HG03139 (cell line): ENCODE measurements at regions not wholly inside any gene's neighbourhood (a gene's known extent, or its start where the extent isn't known, plus 50 kb on each side); places are given as distances from the start of the nearest gene placed in this dataset.

Source experiments
- ATAC-seq: cut with Tn5 transposase; IDR thresholded peaks from one replicate; pipeline ENCODE4 v1.9.1; 2021; ENCODE audit not compliant: unreplicated experiment

DNA sequence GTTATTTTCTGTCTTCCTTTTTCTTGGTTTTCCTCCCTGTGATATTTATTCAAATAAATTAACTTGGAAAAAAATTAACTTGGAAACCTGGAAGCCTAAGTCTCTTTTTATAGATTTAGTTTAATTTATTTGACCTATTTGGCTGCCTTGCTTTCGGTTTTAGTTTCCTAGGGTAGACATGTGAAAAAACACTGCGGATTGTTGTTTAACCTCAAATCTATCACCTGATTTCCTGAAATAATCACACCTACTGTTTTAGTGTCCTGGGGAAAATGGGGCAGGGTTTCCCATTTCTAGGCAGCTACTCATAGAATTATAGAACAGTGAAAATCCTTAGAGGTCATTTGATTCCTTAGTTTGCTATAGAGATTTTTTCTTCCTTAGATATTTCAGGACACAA is 412.4 kb downstream of the PCDH17 start:
- ATAC-seq: no peak

DNA sequence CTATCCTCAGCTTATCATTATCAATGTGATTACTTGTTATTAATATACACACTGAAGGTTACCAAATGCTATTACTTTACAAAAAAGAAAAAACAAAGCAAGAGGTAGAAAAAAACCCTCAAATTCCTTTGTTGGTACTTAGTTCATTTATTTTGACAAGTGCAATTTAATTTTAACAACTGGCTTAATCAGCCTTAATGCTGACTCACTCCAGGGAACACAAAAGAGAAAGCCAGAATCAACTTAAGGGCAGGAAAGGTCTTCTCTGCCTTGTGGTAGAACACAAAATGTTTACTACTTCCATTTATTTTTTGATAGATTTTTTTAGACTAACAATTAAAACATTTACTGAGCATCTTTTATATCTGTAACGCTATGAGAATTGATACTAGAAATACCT is 417.1 kb downstream of the PCDH17 start:
- no peak for ATAC-seq

DNA sequence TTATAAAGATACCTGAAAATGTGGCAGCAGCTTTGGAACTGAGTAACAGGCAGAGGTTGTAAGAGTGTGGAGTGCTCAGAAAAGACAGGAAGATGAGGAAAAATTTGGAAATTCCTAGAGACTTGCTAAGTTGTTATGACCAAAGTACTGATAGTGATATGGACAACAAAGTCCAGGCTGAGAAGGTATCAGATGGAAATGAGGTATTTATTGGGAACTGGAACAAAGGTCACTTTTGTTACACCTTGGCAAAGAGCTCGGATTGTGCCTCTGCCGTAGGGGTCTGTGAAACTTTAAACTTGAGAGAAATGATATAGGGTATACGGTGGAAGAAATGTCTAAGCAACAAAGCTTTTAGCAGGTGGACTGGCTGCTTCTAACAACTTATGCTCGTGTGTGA is 419.9 kb downstream of the PCDH17 start:
- ATAC-seq: no peak

DNA sequence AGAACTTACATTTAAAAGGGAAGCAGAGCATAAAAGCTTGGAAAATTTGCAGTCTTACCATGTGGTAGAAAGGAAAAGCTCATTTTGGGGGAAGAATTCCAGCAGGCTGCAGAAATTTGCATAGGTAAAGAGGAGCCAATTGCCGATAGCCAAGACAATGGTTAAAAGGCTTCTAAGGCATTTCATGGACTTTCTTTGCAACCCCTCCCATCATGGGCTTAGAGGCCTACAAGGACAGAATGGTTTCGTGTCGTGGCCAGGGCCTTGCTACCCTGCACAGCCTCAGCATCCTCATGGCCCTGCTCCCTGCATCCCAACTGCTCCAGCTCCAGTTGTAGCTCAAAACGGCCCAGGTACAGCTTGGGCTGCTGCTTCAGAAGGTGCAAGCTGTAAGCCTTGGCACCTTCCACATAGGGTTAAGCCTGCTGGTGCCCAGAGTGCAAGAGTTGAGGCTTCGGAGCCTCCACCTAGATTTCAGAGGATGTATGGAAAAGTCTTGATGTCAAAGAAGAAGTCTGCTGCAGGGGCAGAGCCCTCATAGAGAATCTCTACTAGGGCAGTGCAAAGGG is 420.3 kb downstream of the PCDH17 start:
- ATAC-seq: no peak

DNA sequence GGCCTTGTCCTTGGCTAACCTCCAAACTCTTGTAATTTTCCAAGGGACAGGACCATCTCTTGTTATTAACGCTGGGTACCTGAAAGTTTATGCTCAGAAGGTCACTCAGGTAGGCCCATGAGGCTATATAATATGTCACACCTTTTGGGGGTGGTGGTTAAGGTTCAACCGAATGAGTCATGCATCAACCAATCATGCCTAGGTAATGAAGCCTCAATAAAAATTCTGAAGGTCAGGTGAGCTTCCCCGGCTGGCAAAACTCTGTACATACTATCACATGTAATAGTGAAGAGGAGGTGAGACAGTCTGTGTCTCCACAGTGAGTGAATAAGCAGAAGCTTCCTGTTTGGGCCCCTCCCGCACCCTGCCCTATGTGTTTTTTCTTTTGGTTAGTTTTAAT is 424.9 kb downstream of the PCDH17 start:
- no peak for ATAC-seq

DNA sequence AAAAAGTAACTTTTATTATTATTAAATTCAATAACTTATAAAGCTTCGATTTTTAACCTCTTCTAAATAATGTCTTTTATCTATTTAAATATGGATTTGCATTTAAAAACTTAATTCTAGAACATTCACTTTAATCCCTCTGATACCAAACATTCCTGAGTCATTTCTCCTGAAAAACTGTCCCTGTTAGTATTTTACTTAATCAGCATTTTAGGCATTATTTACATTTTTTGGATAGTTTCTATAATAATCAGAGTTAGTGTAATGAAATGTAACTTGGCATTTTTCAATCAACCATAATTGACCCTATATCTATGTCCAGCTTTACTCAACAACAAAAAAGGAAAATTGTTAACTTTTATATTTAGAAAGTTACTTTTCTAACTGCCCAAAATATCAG is 428.1 kb downstream of the PCDH17 start:
- no peak for ATAC-seq

DNA sequence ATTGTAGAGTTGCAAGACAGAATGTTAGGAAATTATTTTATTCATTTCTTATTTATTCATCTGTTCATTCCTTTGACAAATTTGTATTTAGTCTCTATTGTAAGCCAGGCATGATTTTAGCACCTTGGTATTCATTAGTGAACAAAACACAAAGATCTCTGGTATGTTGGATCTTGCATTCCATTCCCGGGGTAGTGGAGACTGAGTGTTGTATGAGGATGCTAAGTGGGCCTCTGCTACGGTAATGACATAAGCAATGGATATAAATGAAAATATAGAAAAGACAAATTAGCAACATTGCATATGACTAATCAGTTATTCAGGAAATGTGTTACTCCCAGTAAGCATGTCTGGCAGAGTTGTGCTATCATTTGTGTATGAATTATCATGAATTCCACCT is 449.3 kb downstream of the PCDH17 start:
- ATAC-seq: no peak

DNA sequence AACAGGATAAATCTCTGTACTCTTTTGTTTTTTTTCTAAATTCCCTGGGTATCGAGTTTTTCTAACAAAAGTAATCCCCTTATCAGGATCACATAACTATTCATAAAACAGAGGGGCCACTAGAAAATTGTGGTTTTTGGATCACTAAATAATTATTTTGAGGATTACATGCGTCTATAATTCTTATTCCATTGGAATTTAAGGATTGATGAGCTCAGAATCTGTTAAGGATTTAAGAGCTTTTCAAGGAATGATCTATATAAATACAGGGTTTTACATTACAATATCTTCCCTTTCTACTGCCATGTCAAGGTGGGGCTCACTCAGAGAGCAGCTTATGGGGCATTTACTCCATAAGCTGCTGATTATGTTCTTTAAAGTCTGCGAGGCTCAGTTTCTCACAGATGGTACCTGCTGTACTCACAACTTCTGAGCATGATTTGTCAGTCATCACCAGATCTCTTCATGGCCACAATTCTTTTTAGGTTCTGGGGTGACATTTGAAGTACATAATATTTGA is 449.8 kb downstream of the PCDH17 start:
- no peak for ATAC-seq

DNA sequence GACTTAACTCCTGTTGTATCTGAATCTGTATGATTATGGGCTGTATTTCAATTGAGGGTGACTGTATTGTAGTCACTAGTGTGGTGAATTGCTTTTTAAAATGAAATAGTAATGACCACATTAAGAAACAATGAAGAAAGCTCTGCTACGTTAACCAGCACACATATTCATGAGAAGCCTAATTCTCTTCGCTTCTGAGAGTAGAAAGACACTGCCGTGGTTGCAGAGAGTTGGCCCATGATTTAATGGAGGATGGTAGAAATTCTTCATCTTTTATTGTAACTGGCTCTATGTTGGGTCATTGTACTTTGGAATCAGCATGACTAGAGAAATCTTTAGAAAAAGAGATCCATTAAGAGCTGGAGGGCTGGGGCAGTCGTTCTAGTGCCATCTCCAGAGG is 451.5 kb downstream of the PCDH17 start:
- no peak for ATAC-seq

DNA sequence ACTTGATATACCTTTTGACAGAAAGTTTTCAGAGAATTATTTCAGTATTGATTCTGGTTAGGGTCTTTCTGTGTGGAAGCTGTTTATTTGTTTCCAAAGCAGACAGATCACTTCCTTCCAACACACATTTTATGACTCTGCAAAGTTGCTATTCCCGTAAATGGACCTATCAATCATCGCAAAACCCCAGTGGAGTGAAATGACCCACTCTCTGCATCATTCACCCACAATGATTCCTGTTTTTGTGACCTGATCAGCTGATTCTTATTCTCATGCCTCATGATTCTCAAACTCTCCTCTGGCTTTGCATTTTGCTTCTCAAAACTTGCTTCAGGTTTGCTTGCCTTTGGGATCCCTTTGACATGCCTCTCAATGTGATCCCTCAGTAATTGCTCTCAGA is 453.7 kb downstream of the PCDH17 start:
- ATAC-seq: no peak

DNA sequence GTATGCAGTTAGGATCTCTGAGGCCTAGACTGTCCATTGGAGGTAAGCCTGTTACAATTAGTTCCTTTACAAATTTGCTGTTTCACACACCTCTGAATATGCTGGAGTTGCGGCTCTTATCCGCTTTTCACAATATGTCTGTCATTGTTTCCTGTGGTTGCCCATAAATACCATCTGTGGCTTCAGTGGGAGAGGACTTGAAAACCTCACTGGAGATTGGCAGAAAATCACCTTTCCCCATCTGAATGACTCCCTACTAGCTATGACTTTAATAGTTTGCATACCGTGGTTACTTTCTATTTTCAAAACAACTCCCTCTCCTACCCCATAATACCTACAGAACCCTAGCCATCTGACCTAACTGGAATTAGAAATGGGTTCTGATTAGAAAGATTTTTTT is 454.3 kb downstream of the PCDH17 start:
- no peak for ATAC-seq

DNA sequence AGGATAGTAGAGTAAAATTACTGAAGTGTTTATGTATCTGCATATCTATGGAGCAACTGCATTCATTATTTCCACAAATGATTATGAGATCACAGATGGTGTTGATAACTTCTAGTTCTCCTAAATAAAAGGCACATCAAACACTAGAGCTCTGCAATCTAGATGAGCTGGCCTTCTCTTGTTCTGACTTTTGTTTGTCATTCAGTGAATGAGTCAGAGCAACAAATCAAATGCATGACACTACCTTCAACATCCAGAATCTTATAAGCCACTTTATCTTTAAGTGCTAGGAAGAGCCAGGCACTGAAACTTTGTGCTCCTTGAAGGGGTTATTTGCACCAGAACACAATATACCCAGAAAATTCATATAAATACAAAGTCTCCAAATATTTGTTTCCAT is 456.0 kb downstream of the PCDH17 start:
- no peak for ATAC-seq

DNA sequence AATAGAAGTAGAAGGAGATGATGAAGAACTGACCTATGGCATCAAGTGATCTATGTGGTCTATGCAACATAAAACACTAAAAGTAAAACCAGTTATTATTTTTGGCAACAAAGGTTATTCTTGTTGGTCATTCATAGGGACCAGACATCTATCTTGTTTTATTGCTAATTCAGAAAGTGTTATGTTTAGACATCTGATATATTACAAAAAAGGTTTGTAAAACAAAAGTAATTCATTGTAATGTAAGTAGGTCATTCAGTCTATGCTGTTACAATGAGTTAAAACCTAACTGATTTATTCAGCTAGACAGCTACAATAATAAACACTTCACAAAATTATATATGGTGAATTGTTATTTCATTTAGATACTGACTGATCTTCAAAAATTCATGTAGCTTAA is 461.9 kb downstream of the PCDH17 start:
- no peak for ATAC-seq

DNA sequence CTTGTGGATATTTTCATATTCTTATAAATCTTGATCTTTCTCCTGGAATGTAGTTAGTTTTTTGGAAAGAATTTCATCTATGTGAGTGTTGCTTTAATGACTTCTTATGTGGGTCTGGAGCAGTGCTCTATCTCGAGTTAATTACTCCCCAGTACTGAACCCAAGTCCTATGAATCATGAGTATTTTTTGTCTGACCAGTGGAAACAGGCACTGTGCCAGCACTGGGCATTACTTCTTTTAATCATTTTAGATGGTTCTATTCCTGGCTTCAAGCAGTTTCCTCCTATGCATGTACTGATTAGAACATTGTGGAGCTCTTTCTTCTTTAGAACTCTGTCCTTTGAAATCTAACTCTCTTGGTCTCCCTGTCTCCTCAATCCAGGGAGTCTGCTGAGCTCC is 466.3 kb downstream of the PCDH17 start:
- ATAC-seq: no peak

DNA sequence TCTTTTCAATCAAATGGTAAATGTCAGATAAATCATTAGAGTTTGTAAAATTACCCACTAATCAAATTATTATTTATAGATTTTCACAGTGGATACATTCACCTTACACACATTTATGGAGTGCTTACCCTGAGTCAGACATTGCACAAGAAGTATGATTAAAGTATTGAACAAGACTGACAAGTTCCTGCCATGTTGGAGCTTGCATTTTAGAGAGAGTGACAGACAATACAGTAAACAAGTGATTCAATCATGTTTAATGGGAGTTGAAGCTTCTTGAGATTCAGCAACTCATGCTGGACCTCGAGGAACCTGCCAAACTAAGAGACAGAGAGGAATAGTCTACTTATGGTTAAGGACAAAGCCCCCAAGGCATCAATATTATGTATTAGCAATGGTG is 487.8 kb downstream of the PCDH17 start:
- no peak for ATAC-seq

DNA sequence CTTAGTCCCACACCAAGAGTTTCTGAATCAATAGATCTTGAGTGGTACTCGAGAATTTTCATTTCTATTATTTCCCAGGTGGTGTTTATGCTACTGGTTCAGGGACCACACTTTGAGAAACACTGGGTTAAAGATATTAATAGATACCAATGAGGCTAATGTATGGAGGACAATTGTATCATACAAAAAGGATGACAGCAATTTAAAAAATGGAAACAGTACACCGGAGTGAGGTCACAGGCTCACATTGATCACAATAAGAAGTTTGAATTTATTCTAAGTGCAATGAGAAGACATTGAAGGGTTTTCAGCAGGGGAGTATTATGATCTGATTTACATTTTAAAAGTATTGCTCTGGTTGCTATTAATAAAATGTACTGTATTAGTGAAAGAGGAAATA is 488.3 kb downstream of the PCDH17 start:
- ATAC-seq: no peak

DNA sequence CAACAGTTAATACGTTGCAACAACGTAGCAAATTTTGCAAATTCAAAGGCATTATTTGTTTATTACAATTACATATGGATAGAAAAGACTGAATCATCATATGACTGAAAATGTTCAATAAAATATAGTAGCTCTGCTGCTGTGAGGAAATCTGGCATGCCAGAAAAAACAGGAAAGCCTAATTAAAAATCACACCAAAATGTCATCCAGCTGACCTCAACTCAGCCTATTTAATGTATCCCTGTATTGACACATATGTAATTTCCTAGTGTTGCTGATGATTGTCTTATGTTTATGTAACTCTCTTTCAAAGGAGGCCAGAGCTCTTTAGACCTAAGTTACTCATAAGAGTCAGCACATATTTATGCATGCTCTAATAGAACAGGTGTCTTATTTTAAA is 495.0 kb downstream of the PCDH17 start:
- ATAC-seq: no peak

DNA sequence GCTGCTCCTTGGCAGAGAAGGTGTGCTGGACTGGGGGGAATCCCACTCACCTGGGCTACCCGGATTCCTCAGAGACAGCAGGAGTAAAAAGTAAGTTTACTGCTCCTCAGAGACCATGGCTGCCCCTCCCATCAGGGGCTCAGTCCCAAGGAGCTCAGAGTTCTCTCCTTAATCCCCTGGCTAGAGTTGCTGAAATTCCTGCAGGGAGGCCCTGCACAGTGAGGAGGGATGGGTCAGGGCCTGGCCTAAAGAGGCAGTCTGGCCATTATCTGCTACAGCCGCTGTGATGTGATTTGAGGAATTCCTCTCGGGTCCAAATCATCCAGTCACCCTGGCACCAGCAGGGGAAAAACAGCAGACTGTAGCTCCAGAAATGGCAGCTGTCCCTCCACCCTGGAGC is 502.5 kb downstream of the PCDH17 start:
- no peak for ATAC-seq

DNA sequence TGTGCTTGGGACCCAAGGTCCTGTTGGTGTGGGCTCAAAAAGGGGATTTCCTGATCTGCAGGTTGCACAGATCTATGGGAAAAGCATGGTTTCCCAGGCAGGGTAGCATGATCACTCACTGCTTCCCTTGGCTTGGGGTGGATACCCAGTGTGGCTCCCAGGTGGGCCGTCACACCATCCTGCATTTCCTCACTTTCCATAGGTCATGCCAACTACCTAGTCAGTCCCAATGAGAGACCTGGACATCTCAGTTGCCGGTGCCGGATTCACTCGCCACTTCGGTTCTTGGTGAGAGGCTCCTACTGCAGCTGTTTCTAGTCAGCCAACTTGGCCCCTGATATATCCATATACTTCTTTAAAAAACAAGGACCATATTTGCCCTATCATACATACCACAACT is 503.0 kb downstream of the PCDH17 start:
- no peak for ATAC-seq

DNA sequence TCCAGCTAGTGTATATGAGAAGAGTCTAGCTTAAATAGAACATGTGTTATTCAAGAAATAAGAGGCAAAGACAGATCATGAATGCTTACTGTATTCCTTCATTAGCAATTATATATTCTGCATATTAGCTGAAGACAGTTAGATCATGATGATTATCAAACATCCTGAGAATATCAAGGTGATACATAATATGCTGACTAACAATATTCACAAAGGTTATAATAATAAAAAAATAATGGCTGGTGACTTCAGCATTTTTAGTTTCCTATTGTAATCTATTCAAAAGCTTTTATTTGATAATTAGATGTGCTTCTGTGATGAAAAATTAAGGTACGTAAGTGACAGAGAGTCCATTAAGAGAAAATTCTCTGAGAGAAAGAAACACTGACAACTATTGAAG is 511.4 kb downstream of the PCDH17 start:
- no peak for ATAC-seq

DNA sequence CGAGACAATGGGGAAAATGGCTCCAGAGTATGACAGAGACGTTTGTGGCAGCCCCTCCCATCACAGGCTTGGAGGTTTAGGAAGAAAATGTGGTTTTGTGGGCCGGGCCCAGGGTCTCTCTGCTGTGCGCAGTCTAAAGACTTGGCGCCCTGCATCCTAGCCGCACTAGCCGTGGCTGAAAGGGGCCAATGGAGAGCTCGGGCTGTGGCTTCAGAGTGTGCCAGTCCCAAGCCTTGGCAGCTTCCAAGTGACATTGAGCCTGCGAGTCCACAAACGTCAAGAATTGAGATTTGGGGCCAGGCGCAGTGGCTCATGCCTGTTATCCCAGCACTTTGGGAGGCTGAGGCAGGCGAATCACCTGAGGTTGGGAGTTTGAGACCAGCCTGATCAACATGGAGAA is 513.1 kb downstream of the PCDH17 start:
- no peak for ATAC-seq

DNA sequence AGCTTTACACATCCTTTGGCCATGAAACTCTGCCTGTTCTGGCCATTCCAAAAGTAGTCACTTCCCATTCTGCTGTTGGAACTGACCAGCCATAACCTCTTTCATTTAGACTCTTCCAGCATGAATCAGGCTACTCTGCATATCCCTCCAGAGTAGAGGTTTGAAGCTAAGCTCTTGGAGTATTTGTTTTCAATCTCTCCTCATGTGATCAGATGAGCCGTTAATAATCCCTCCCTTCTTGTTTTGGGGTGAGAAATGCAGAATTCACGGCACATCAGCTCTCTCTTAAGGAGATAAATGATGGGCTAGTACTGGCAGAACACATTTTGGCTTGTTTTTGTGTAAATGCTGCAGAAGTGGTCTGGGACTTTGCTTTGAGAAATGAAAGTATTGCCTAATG is 519.9 kb downstream of the PCDH17 start:
- no peak for ATAC-seq

DNA sequence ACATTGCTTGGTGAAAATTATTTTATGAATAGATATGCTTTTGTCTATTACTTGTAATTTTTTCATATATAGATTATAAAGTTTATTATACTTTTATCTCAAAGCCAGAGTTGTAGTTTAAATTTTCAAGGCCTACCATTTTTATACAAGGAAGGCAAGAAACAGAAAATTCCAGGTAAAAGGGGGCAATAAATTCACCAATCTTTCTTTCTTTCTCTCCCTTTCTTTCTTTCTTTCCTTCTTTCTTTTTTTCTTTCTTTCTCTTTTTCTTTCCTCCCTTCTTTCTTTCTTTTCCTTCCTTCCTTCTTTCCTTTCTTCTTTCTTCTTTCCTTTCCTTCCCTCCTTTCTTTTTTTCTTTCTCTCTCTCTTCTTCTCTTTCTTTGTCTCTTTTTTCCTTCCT is 529.4 kb downstream of the PCDH17 start:
- no peak for ATAC-seq

DNA sequence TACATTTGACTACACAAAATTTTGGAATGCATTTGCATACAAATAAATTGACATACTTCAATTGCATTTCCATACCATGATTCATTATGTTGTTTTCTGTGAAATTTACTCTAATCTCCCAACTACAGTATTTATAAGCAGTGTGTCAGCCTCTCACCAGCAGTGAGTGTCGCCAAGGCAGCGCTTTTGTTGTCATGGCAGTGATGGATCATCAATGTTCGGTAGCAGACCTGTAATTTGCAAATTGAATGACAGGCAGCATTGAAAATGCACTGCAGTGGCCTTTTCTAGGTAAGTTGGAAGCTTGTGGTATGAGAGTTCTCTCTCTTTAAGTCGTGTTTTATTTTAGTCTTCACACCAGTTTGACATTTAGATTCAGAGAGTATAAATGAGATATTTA is 534.1 kb downstream of the PCDH17 start:
- no peak for ATAC-seq
